Midbrain (tissue), 1 donor: ENCODE measurements at regions not wholly inside any gene's neighbourhood (a gene's known extent, or its start where the extent isn't known, plus 50 kb on each side); places are given as distances from the start of the nearest gene placed in this dataset.
"Not testable (repeated sequence)": the region's sequence is repeated elsewhere in the genome, so short reads cannot be mapped to it uniquely, and the experiment has no call there.

Source experiments
- DNase-seq: peaks from one replicate; lab custom pipeline; 2025; lab: John Stamatoyannopoulos, UW

DNA sequence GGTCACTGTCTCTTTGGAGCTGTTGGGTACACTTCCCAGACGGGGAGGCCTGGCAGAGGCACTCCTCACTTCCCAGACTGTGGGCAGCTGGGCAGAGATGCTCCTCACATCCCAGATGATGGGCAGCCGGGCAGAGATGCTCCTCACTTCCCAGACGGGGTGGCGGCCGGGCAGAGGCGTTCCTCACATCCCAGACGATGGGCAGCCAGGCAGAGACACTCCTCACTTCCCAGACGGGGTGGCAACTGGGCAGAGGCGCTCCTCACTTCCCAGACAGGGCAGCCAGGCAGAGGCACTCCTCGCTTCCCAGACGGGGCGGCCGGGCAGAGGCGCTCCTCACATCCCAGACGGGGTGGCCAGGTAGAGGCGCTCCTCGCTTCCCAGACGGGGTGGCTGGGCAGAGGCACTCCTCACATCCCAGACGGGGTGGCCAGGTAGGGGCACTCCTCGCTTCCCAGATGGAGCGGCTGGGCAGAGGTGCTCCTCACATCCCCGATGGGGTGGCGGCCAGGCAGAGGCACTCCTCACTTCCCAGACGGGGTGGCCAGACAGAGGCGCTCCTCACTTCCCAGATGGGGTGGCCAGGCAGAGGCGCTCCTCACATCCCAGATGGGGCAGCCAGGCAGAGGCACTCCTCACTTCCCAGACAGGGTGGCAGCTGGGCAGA is 833.1 kb upstream of the RAG2 start:
- DNase-seq = not testable (repeated sequence)

DNA sequence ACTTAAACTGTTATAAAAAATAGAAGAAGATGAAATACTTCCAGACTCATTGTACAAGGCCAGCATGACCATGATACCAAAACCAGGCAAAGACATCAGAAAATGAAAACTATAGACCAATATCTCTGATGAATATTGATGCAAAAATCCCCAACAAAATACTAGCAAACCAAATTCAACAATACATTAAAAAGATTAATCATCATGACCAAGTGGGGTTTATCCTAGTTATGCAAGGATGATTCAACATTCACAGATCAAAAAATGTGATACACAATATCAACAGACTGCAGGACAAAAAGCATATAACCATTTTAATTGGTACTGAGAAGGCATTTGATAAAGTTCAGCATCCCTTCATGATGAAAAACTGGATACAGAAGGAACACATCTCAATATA is 824.5 kb upstream of the RAG2 start:
- no peak for DNase-seq

GRCh38 chr11:37411289-37411688 is 813.3 kb upstream of the RAG2 start:
- no peak for DNase-seq

DNA sequence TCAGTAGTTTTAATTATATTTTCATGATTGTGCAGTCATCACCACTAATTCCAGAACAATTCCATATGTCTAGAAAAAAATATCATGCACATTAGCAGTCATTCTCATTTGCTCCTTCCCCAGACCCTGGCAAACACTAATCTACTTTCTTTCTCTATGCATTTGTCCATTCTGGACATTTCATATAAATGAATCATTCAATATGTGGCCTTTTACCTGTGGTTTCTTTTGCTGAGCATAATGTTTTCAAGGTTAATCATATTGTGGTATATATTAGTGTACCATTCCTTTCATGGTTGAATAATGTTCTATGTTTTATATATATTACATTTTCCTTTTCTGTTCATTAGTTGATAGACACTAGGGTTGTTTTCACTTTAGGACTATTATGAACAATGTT is 811.1 kb upstream of the RAG2 start:
- DNase-seq = no peak

DNA sequence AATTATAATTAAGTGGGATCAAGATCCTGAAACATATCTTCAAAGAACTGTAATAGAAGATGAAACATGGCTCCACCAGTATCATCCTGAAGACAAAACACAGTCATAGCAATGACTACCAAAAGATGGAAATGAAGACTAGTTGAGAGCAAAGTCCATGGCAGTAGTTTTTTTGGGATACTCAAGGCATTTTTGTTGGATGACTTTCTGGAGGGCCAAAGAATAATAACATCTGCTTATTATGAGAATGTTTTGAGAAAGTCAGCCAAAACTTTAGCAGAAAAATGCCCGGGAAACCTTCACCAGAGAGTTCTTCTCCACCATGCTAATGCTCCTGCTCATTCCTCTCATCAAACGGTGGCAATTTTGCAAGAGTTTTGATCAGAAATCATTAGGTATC is 809.4 kb upstream of the RAG2 start:
- DNase-seq = no peak

DNA sequence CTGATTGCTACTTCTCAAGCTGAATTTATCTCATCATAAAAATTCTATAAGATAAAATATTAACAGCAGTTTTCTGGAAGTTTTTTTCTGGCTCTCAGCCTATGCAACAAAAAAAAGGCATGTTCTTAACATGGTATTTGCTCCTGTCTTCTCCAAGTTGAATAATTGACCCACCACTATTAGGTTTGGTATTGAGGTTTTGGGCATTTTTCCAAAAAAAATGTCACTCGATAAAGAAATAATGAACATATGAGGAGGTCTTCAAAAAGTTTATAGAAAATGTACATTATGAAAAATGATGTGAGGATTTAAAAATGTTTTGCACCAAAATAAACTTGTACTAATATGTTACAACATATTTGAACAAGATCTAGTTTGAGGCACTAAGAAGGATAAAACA is 808.6 kb upstream of the RAG2 start:
- no peak for DNase-seq

DNA sequence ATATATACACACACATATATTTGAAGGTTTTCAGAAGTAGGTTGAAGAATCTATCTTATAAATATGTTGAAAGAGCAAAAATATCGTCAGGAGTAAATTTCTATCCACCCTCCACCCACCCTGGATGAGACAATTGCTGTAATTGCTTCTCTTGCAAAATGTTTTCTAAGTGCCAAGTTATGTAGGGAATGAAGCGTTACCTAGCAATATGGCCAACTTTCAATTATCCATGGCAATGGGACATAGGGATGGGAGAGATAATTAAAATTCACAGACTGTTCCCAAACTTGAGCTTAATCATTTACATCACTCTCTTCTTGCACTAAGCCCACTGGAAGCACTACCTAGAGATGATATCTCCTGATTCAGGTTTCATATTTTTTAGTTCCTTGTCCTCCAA is 806.2 kb upstream of the RAG2 start:
- DNase-seq = no peak

DNA sequence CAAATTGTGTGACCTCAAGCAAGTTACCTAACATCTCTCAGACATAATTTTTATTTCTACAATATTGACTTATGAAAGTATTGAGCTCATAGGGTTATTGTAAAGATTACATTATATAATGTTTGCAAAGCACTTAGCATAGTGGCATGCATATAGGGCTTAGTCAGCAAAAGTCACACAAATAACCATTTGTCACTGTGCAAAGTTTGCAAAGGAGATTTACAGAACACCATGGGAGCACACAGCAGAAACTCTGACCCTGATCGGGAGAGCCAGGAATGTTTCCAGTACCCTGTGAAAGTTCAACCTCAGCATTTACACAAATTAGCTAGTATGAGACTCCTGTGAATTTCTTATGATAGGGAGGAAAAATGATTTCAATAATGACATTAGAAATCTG is 804.6 kb upstream of the RAG2 start:
- DNase-seq = no peak

DNA sequence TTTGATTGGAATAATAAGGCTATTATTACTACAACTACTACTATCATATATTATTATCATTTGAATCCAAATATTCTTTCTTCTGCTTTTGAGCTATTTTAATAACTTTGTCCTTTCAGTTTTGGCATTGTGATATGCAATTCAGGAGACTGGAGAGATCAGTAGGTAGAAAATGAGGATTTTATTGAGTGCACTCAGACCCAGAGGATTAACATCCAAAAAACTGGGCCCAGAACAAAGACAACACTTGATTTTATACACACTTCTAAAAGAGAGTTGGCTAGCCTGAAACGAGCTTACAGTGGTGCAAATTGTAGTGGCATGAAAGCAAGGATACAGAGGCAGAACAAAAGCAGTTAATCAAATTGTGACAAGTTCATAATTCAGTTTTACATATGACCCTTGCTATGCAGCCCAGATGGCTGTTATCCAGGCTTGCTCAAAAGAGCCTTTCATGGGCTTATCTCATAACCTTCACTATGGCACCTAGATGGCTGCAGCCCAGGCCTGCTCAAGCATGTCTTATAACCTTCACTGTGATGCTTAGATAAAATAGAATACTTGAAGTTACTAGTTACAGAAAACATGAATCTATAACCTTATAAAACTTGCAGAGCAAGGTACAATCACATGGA is 796.3 kb upstream of the RAG2 start:
- no peak for DNase-seq

- DNase-seq = no peak
Observed at GRCh38 chr11:37391615-37392014, 793.6 kb upstream of the RAG2 start.

DNA sequence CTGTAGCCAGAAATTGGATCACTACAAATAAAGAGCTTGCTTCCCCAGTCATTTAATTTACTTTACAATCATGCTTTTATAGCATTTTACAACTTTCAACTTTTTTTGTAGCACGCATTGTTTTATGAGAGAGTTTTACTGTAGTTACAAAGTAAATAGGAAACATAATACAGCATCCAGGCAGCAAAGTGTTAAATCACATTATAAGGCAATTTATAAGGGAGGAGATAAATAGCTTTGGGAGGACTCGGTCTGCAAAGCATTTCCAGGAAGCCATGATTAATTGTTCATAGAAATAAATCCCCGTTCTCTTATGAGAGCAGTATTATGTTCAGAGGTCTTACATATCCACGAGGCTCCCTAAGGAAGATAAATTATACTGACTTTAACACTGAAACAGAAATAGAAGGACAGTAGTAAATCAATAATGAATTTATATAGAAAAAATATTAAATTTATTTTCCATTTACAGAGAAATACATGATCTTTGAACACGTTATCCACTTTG is 792.6 kb upstream of the RAG2 start:
- no peak for DNase-seq

- no peak for DNase-seq
Observed at GRCh38 chr11:37378958-37379357, 780.9 kb upstream of the RAG2 start.

- no peak for DNase-seq
Observed at GRCh38 chr11:37372667-37373066, 774.6 kb upstream of the RAG2 start.

- DNase-seq = no peak
Observed at GRCh38 chr11:37371346-37371970, 773.4 kb upstream of the RAG2 start.

- no peak for DNase-seq
Observed at GRCh38 chr11:37370817-37371216, 772.8 kb upstream of the RAG2 start.

DNA sequence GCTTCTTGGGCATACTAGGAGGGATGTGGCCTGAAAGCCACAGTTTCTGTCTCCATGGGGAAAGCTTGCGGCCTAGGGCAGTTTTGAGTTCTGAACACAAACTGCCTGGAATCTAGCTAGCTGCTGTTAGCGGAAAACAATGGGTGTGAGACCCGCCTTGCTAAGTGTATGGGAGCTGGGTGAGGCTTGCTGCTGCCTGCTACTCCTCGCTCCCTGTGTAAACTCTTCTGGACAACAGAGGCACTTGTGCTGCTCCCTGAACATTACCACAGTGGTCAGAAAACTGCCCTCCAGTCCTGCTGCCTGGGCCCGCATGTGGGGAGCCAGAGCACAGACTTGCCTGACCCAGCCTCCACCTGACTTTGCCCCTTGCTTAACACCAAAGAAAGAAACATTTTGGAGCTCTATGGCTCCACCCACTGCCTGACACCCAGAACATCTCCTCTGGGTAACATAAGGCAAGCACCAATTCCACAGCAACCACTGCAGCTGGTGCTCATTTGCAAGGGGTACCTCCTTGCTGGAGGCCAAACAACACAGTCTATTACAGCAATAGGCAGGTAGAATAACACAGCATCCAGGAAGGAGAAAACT is 766.3 kb upstream of the RAG2 start:
- no peak for DNase-seq

DNA sequence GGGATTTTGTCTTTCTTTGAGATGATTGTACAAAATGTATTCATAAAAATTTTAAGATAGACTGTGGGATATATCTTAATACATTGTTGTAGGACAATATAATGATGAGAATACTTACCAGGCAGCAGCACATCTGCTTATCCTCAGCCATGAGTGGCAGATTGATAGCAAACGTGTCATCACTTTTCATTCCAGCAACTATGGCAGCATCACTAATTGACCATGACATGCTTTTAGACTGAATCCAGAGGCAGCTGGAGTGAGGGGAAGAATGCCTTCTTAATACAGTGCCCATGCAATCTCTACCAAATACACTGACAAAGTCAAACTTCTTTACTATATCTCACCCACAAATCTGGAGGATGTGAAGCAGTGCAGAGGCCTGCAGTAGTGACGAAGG is 755.2 kb upstream of the RAG2 start:
- no peak for DNase-seq

- no peak for DNase-seq
Observed at GRCh38 chr11:37352485-37352884, 754.4 kb upstream of the RAG2 start.

DNA sequence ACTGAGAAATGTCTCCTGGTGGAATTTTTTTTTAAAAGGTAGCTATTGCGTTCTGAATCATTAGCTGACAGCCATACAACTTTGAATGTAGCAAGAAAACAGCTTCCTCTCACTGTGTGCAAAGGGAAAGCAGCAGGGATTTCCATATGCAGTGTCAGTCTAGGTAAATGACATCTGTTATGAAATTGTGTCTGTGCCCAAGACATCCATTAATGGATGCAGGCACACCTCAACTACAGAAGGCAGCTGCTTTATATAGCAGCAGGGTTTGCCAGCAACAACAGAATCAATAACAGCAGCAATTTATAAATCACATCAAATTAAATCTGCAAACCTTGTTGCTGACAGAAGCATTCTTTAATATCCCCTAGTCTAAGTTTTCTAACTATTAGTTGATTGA is 745.3 kb upstream of the RAG2 start:
- DNase-seq = no peak

GRCh38 chr11:37336401-37336800 is 738.4 kb upstream of the RAG2 start:
- DNase-seq = no peak

DNA sequence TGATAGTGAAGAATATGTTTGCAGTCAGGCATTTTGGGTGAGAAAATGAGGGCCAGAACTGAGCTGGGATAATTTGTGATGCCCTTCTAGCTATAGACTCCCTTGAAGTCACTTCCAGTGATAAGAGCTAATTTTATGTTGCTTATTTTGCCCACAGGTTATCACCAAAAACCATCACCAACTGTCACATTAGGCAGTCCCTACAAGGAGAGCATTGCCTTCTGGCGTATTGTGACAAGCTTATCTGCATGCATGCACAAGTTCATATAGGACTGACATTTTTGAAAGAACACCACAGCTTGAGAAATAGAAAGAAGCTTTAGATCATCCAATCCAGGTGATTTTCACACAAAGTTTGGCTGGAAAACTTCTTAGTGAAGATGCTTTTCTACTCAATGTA is 735.3 kb upstream of the RAG2 start:
- no peak for DNase-seq

DNA sequence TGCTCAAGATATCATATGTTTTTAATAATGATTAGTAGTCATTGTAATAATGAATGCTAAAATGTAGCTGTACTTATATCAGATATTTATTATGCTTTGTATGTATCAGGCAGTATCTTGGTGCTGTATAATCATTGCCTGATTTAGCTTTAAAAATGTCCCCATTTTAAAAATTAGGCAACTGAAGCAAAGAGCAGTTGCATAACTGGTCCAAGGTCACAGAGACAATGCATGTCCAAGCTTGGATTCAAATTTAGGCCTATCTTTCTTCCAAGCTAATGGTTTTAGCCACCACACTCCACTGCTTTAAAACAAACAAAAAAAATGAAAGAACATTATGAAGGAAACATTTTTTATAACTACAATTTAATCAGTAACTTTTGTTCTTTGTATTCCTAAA is 725.8 kb upstream of the RAG2 start:
- DNase-seq = no peak
